ENCODE measurements at regions not wholly inside any gene's neighbourhood (a gene's known extent, or its start where the extent isn't known, plus 50 kb on each side); places are given as distances from the start of the nearest gene placed in this dataset.
"Not testable (repeated sequence)": the region's sequence is repeated elsewhere in the genome, so short reads cannot be mapped to it uniquely, and the experiment has no call there.

DNA sequence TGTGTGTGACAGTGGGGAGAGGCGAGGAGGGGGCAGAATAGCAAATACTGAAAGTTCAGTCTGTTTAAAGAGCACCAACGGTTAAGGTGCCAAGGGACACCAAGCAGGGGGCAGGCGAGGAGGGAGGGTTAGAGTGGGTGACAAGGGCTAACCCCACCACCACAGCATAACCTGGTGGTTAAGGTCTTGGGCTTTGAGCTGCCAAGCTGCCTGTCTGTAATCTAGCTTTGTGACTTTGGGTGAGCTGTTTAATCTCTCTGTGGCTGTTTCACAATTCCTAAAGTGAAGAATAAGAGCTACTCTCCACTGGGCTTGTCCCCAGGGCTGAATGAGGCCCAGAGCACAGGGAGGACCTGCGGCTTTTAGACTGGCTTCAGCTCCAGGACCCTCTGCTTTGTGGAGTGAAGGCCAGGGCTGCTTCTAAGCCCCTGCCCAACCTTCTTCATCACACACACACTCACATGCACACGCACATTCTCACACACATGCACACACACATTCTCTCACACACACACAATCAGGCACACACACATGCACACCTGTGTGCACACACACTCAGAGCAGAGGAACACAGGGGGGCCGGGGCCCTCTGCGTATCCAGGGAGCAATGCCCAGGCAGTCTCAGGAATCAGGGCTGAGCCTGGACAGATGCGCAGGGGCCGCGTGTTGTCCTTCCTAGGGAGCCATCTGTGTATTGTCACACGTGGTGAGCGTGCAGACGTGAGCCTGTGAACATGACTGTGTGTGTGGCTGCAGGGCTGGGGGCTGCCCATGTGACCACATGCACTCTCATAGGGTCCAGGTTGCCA lies 101.6 kb upstream of the TARDBP start:
- intact Hi-C loops (cut with micrococcal nuclease) = loop anchor here (1.0 to 2.0 kb wide), 2 partner anchors 404 to 416 kb away; no protein-coding TSS in a partner anchor

DNA sequence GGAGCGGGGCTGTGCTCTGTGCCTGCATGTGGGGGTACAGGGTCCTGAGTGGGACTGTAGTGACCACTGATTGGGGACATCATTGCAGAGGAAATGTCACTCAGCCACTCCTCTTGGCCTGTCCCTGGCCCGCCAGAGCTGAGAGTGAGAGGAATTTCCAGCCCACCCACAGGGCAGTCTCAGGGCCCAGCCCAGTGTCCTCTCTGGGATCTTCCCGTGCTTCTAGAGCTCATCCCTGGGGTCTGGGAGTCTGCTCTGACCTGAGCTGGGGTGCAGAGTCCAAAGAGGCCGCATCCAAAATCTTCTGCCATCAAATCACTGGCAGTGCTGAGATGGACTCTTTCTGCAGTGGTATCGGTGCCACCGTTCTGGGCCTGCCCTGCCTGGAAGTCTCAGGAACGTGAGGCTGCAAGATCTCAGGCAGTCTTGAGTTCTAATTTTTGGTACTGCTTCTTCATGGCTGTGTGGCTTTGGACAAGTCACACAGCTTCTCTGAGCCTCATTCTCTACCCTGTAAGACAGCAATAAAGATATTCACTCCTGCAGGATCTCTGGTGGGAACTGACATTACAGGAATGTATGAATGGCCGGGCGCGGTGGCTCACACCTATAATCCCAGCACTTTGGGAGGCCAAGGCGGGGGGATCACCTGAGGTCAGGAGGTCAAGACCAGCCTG lies 100.8 kb upstream of the TARDBP start:
- intact Hi-C loops (cut with micrococcal nuclease) = loop anchor here (2.0 kb wide), 1 partner anchor 417 kb away; no protein-coding TSS in a partner anchor

DNA sequence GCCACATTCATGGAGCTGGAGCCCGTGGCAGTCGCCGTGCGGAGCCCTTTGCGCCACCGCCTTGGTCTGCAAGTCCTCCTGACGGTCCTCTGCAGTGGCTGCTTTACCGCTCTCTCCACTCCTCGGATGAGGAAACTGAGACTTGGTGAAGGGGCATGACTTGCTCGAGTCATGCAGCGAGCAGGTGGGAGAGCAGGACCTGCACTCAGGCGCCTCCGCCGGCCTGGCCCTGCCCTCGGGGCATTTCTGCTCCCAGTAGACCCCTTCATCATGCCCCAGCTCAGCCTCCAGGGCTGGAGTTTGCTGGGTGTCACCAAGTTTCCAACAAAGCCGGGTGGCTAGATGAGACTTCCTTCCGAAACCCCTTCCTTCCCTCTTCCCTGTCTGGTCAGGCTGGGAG lies 100.0 kb upstream of the TARDBP start:
- intact Hi-C loops (cut with micrococcal nuclease) = no loop called here

DNA sequence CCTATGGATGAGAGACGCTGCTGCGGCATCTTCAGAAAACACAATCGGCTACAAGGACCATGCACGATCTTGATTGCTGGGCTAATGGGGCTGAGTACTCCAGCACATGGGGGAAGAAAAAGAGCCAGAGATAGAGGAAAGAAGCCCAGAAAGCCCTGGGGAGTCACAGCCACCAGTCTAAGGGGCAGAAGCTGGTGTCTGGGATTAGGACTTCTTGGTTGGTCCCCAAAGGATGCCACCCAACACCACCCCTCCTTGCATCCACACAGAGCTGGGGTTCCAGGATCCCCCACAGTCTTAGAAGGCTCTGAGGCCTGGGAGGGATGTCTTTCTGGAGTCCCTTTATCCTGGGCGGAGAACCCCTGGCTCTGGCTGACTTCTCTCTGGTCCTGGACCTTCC lies 98.4 kb upstream of the TARDBP start:
- intact Hi-C loops (cut with micrococcal nuclease) = no loop called here

DNA sequence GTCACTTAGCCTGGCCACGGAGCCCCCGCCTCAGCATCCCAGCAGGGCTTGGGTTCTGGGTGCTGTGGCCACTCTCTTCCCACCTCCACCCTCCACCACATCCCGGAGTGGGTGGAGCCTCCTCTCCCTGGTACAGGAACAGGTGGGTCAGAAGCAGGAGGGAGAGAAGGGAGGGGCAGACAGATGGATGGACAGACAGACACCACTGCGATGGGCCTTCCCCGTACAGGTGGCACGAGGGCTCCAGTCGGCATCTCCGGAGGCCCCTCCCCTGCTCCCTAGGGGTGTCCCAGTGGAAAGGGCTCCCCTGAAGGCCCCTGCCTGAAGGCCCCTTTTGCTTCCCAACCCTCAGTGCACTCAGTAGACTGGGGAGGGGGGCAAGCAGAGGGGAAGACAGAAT lies 96.9 kb upstream of the TARDBP start:
- intact Hi-C loops (cut with micrococcal nuclease) = no loop called here

DNA sequence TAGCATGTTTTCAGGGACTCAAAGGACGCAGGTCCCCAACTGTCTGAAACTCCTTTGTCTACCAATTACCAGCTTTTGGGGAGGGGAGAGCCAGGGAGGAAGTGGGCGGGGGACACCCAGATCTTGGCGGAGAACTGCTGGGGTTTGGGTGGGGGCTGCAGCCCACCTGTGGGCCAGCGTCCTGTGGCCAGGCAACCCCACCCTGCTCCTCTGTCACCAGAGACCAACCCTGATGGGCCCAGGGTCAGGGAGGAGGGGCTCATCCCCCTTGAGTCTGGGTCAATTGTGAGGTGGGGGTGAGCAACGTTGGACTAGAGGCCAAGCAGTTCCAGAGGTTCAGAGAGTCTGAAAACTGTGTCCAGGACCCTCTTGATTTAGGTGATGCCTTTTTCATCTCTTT lies 96.1 kb upstream of the TARDBP start:
- intact Hi-C loops (cut with micrococcal nuclease) = no loop called here

DNA sequence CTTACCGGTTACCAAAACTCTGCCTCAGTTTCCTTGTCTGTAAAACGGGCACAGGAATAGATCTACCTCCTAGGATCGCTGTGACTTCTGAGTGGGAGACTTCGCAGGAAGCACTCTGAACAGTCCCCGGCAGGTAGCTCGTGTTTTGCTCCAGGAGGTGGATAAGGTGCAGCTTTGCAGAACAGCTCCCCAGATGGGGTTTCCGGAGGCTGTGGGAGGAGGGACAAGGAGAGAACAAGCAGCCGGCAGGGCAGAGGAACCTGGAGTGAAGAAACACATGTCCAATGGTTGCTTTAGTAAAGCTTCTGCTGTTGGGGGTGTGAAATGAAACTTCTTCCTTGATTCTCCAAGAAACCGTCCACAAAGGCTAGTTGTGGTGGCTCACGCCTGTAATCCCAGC lies 95.5 kb upstream of the TARDBP start:
- intact Hi-C loops (cut with micrococcal nuclease) = no loop called here

DNA sequence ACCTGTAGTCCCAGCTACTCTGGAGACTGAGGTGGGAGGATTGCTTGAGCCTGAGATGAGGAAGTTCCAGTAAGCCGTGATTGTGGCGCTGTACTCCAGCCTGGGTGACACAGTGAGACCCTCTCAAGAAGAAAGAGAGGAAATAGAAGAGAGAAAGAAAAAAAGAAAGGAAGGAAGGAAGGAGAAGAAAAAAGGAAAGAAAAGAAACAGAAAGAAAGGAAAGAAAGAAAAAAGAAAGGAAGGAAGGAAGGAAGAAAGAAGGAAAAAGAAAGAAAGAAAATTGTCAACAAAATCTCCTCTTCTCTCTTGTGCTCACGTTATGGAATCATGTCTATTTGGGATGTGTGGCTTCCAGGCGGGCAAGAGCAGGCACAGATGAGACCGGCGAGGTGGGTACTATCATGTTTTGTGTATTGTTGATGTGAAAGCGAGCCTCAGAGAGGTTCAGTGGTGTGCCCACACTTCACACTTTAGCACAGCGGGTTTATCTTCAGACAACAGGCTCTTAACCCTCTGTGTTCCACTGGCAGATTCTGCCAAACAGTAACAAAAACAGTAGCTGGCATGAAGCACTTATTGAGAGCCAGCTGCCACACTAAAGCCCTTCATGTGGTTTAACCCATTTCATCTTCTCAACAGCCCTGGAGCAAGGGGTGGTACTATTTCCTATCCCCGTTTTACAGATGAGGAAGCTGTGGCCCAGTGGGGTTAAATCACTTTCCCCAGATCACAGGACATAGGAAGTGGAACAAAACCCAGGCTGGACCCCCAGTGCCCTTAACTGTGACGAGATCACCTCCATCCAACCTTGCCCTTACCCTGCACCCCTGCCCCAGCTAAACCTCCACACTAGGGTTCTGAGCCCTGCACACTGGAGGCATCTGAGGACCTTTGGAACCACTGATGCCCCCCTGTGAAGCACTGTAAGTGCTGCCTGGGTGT lies 94.7 kb upstream of the TARDBP start:
- intact Hi-C loops (cut with micrococcal nuclease) = no loop called here

DNA sequence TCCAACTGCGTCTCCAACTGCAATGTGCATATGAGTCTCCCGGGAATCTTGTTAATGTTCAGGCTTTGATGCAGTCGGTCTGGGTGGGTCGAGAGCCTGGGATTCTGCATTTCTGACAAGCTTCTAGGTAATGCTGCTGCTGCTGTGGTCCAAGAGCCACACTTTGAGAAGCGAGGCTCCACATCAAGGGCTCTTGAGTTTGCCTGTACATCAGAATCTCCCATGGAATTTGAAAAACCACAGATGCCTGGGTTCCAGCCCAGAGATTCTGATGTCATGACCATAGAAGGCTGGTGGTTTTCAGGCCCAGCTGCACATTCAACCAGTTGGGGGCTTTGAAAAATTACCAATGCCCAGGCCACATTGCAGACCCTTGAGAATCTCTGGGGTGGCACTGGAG lies 93.9 kb upstream of the TARDBP start:
- intact Hi-C loops (cut with micrococcal nuclease) = no loop called here

DNA sequence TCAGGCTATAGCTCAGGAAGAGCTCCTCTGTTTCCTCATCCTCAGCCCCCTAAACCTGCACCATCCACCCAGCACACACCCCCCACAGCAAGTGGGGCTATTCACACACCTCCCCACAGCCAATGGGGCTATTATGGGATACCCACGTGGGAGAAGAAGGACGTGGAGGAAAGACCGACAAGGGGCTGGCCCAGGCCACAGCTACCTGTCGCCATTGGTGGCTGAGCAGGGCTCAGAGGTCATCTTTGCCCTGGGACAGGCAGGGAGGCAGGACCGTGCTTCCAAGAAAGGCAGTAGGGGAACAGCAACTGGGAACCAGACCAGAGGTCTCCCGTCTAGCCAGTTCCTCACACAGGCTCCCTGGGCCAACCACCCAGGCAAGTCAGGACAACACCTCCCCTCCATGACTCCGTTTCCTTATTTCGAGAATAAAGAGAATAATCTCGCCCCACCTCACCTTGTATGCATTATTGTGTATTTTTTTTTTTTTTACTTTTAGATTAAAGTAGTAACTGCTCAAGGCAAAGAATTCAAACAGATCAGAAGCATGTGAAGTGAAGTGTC lies 92.3 kb upstream of the TARDBP start:
- intact Hi-C loops (cut with micrococcal nuclease) = no loop called here

DNA sequence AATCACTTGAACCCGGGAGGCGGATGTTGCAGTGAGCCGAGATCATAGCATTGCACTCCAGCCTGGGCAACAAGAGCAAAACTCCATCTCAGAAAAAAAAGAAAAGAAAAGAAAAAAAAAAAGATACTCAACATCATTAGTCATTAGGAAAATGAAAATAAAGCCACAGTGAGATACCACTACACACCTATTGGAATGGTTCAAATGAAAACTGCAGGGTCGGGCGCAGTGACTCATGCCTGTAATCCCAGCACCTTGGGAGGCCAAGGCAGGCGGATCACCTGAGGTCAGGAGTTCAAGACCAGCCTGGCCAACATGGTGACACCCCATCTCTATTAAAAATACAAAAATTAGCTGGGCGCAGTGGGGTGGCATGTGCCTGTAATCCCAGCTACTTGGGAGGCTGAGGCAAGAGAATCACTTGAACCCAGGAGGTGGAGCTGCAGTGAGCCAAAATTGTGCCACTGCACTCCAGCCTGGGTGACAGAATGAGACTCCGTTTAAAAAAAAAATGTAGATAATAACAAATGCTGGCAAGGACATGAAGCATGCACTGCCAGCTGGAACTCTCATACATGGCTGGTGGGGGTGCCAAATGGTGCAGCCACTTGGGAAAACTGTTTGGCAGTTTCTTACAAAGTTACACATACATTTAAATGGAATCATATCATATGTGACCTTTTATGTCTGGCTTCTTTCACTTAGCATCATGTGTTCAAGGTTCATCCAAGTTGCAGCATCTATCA lies 90.0 kb upstream of the TARDBP start:
- intact Hi-C loops (cut with micrococcal nuclease) = not testable (repeated sequence)

DNA sequence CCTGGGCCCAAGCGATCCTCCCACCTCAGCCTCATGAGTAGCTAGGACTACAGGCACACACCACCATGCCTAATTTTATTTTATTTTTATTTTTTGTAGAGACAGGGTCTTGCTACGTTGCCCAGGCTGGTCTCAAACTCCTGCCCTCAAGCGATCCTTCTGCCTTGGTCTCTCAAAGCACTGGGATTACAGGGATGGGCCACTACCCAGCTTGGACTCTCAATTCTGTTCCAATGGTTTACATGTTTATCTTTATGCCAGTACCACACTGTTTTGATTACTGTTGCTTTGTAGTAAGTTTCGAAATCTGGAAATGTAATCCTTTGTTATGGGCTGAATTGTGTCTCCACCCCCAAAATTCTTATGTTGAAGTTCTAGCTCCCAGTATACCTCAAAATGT lies 88.4 kb upstream of the TARDBP start:
- intact Hi-C loops (cut with micrococcal nuclease) = no loop called here

DNA sequence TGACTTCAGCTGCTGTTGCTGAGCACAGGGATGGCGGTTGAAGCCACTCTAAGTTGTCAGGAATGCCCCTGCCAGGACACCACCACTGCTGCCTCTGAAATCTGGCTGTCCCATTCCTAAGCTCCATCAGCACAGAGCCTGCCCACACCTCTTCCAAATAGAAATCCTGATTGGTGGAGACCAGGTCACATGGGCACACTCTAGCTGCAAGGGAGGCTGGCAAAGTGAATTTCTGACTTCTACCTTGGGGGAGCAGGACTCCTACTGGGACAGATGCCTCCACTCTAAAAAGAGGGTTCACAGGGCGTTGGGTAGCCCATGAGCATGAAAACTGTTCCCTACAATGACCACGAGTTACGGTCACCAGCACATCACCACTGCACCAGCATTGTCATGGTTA lies 83.8 kb upstream of the TARDBP start:
- intact Hi-C loops (cut with micrococcal nuclease) = no loop called here

DNA sequence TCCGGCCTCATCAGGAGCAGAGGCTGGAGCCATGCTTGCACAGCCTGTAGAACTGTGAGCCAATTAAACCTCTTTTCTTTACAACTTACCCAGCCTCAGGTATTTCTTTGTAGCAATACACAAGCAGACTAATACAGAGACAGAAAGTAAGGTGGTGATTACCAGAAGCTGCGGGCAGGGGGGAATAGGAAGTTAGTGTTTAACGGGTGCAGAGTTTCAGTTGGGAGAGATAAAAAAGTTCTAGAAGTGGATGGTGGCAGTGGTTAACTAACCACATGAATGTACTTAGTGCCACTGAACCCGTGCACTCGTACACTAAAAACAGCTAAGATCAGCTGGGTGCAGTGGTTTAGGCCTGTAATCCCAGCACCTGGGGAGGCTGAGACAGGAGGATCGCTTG lies 80.4 kb upstream of the TARDBP start:
- intact Hi-C loops (cut with micrococcal nuclease) = loop anchor here (1.0 kb wide), 1 partner anchor 8 kb away; no protein-coding TSS in a partner anchor

DNA sequence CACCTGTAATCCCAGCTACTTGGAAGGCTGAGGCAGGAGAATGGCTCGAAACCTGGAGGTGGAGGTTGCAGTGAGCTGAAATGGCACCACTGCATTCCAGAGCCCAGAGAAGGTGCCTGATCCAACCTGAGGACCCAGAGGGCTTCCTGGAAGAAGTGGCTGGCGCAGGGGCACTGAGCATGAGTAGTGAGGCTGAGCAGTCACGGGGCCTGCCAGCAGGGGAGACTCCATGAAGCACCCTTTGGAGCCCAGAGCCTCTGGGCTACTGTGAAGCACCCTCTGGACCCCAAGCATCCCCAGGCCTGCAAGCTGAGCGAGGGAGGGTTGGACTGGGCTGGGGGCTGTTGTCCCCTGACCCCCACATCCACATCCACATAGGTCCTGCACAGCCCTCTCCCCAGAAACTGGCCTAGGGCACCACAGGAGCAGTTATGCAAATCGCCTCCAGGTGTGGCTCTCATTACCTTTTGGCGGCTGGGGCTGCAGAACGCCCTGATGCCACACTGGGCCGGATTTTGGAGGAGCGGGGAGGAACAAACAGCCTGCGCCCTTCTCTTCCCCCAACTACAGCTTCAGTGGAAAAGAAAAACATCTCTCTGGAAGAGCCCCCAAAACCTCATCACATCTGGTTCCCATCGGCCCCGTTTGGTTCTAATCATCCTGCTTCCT lies 78.2 kb upstream of the TARDBP start:
- intact Hi-C loops (cut with micrococcal nuclease) = no loop called here

DNA sequence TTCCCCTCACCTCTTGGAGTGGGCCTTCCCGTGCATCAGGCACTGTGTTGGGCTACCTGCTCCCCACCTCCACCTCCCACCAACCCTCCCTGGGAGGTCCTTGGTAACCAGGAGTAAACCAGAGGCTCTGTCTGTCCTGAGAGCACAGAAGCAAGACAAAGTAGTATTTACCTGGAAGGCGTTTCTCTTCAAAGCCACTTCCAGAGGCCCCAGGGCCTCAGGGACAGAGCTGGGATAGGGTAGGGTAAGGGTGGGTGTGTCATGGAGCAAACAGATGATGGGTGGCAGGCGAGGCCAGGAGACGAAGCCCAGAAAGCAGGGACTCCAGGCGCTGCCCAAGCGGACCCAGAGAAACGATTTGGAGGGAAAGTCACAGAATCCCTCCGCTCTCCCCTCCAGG lies 77.2 kb upstream of the TARDBP start:
- intact Hi-C loops (cut with micrococcal nuclease) = no loop called here

DNA sequence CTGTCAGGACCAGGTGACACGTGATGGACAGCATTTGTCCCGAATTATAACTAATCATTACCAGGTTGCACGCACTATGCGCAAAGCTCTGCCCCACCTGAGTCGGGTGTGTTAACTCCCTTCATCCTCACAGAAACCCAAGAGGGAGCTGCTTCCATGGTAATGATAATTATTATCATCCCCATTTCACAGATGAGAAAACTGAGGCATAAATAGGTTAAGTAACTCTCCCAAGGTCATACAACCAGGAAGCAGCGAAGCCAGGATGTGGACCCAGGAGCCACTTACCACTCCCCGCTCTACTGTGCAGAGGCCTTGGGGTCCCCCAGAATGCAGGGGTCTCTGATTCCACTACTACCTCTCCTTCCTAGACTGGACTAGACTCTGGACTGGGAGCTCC lies 76.7 kb upstream of the TARDBP start:
- intact Hi-C loops (cut with micrococcal nuclease) = no loop called here

DNA sequence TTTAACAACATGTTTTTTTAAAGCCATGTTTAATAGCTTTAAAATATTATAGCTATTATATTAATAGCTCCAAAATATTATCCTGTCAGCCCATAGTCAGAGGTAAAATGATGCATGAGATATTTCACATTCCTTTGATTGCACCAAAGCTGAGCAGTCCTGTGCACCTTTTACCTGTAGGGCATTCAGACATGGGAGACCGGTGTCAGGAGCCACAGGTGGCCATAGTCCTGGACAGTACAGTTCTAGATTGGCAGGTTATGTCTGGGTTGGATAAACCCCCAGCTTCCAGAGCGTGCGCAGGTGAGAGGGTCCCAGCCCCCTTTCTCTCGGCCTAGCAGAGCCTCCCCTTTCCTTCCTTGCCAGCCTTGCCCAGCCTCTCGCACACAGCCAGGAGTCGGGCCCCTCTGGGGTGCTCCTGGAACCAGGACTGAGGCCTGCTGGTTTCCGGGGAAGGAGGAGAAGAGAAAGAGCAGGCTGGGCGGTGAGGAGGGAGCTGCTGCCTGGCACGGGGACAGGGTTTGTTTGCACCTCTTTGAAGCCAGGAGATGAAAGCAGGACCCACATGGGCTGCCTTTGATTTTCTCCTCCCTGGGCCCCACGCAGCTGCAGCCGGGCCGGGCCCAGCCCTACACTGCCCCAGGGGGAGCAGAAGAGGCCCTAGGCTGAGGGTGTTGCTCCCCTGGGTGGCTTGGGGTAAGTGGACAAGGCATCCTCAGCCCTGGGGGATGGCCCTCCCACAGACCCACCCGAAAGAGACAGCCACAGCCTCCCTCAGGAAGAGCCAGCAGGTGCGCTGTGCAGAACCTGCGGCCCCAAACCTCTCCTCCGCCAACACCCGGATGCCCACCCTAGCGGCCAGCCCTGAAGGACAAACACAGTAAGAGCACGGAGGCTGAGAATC lies 75.2 kb upstream of the TARDBP start:
- intact Hi-C loops (cut with micrococcal nuclease) = no loop called here

DNA sequence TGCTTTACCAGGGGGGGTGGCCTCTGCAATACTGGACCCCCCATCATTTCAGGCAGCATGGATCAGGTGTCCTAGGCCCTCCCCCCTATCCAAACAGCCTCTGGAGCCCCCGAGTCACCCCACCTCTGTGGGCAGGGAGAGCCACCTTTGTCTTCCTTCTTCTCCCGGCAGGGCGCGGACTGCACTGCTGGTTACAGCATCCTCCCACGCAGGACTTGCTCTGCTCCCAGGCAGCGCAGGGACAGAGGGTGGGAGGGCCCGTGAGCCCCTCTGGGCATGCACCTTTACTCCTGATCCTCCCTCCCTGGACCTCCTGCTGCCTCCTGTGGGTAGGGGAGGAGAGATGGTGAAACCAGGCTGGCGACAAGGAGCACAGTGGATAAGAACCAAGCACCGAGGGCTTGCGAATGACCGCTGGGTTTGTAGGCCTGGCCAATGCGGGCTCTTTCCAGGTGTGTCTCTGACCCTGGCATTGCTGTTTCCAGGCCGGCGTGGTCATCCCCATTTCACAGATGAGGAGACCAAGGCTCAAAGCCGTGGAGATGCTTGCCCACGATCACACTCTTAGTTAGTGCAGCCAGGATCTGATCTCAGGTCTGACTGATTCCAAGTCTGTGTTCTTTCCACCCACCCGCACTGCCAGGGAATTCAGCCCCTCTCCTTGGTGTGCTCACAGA lies 73.6 kb upstream of the TARDBP start:
- intact Hi-C loops (cut with micrococcal nuclease) = no loop called here
